LHCN-M2 (cell line): ENCODE measurements at regions not wholly inside any gene's neighbourhood (a gene's known extent, or its start where the extent isn't known, plus 50 kb on each side); places are given as distances from the start of the nearest gene placed in this dataset.
A peak's percentile ranks its signal among the peaks of the same experiment; 100 is the strongest.

Experiments used
- DNase-seq: peaks from one replicate; pipeline ENCODE4 v3.0.0-alpha.2; 2012; ENCODE audit warnings: low read depth

- no peak for DNase-seq
Measured at GRCh38 chr2:241942416-241943208, 73.1 kb downstream of the RTP5 start.

- DNase-seq: no peak
Measured at GRCh38 chr2:241943209-241943850, 73.8 kb downstream of the RTP5 start.

- DNase-seq: no peak
Measured at GRCh38 chr2:241943961-241944575, 74.5 kb downstream of the RTP5 start.

GRCh38 chr2:241944821-241945220, 75.3 kb downstream of the RTP5 start:
- DNase-seq: no peak

- no peak for DNase-seq
Measured at GRCh38 chr2:241945311-241945710, 75.8 kb downstream of the RTP5 start.

- DNase-seq: no peak
Measured at GRCh38 chr2:241945803-241946202, 76.3 kb downstream of the RTP5 start.

GRCh38 chr2:241946306-241947003, 76.9 kb downstream of the RTP5 start:
- DNase-seq: no peak

- DNase-seq: no peak
Measured at GRCh38 chr2:241947004-241947350, 77.4 kb downstream of the RTP5 start.

GRCh38 chr2:241947401-241947800, 77.9 kb downstream of the RTP5 start:
- no peak for DNase-seq

- no peak for DNase-seq
Measured at GRCh38 chr2:241947876-241948275, 78.3 kb downstream of the RTP5 start.

- no peak for DNase-seq
Measured at GRCh38 chr2:241948299-241948897, 78.9 kb downstream of the RTP5 start.

GRCh38 chr2:241948901-241949735, 79.6 kb downstream of the RTP5 start:
- no peak for DNase-seq

- DNase-seq: no peak
Measured at GRCh38 chr2:241949736-241950412, 80.3 kb downstream of the RTP5 start.

GRCh38 chr2:241950413-241951315, 81.1 kb downstream of the RTP5 start:
- DNase-seq: peak; percentile 66

- no peak for DNase-seq
Measured at GRCh38 chr2:241951316-241951700, 81.8 kb downstream of the RTP5 start.

- no peak for DNase-seq
Measured at GRCh38 chr2:241951920-241952319, 82.4 kb downstream of the RTP5 start.

GRCh38 chr2:241952816-241953215, 83.3 kb downstream of the RTP5 start:
- DNase-seq: no peak

GRCh38 chr2:241953324-241953928, 83.9 kb downstream of the RTP5 start:
- DNase-seq: no peak
